ENCODE measurements at regions not wholly inside any gene's neighbourhood (a gene's known extent, or its start where the extent isn't known, plus 50 kb on each side); places are given as distances from the start of the nearest gene placed in this dataset.

DNA sequence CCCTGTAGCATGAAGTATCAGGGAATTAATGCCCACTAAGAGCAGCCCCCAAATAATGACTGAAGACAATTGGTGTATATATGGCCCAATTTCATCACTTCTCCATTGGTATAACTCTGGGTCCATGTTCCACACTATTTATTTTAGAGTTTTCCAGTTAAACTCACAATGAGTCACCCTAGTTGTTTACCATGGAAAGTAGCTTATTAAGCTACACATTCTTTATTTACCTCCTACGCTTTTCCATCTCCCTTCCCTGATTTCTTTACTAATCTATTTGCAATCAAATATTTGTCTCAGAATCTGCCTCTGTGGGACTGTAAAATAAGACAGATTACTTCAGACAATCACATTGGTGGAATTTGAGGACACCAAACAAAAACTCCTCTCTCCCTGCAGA lies 655.6 kb downstream of the SORCS1 start:
- TF ChIP-seq, protein P1, sequence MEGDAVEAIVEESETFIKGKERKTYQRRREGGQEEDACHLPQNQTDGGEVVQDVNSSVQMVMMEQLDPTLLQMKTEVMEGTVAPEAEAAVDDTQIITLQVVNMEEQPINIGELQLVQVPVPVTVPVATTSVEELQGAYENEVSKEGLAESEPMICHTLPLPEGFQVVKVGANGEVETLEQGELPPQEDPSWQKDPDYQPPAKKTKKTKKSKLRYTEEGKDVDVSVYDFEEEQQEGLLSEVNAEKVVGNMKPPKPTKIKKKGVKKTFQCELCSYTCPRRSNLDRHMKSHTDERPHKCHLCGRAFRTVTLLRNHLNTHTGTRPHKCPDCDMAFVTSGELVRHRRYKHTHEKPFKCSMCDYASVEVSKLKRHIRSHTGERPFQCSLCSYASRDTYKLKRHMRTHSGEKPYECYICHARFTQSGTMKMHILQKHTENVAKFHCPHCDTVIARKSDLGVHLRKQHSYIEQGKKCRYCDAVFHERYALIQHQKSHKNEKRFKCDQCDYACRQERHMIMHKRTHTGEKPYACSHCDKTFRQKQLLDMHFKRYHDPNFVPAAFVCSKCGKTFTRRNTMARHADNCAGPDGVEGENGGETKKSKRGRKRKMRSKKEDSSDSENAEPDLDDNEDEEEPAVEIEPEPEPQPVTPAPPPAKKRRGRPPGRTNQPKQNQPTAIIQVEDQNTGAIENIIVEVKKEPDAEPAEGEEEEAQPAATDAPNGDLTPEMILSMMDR (IDR thresholded peaks at IDR 0.05): no peak
- TF ChIP-seq POLR2A (IDR thresholded peaks at IDR 0.05) (no peak), EP300 (IDR thresholded peaks at IDR 0.05; ENCODE audit: low read depth) (no peak), POLR2AphosphoS5 (IDR thresholded peaks at IDR 0.05) (no peak)
